GM18870 (cell line): ENCODE measurements at regions not wholly inside any gene's neighbourhood (a gene's known extent, or its start where the extent isn't known, plus 50 kb on each side); places are given as distances from the start of the nearest gene placed in this dataset.
A peak's percentile ranks its signal among the peaks of the same experiment; 100 is the strongest.
"Not testable (repeated sequence)": the region's sequence is repeated elsewhere in the genome, so short reads cannot be mapped to it uniquely, and the experiment has no call there.

ENCODE experiments used
- ATAC-seq: cut with Tn5 transposase; IDR thresholded peaks from one replicate; pipeline ENCODE4 v1.9.1; 2021; ENCODE audit warnings: moderate library complexity; ENCODE audit not compliant: unreplicated experiment

GRCh38 chr6:14386263-14386662 is 268.7 kb downstream of the CD83 start:
- no peak for ATAC-seq

GRCh38 chr6:14386668-14387067 is 269.1 kb downstream of the CD83 start:
- peak; percentile 54 for ATAC-seq

- no peak for ATAC-seq
Observed at GRCh38 chr6:14388371-14388770, 270.8 kb downstream of the CD83 start.

- ATAC-seq: not testable (repeated sequence)
Observed at GRCh38 chr6:14389776-14390175, 272.2 kb downstream of the CD83 start.

- ATAC-seq: no peak
Observed at GRCh38 chr6:14390805-14391204, 273.2 kb downstream of the CD83 start.

GRCh38 chr6:14393910-14394309 is 276.3 kb downstream of the CD83 start:
- ATAC-seq: no peak

- ATAC-seq: no peak
Observed at GRCh38 chr6:14396392-14396791, 278.8 kb downstream of the CD83 start.

- ATAC-seq: no peak
Observed at GRCh38 chr6:14396826-14397517, 279.4 kb downstream of the CD83 start.

GRCh38 chr6:14397518-14397901 is 279.9 kb downstream of the CD83 start:
- ATAC-seq: no peak

GRCh38 chr6:14398953-14399352 is 281.4 kb downstream of the CD83 start:
- ATAC-seq: no peak

- no peak for ATAC-seq
Observed at GRCh38 chr6:14399635-14400034, 282.1 kb downstream of the CD83 start.

GRCh38 chr6:14401246-14401645 is 283.7 kb downstream of the CD83 start:
- no peak for ATAC-seq

GRCh38 chr6:14406614-14407331 is 289.2 kb downstream of the CD83 start:
- ATAC-seq: no peak

GRCh38 chr6:14408446-14408845 is 290.9 kb downstream of the CD83 start:
- ATAC-seq: no peak

GRCh38 chr6:14412026-14412425 is 294.5 kb downstream of the CD83 start:
- ATAC-seq: no peak

- no peak for ATAC-seq
Observed at GRCh38 chr6:14415452-14415851, 297.9 kb downstream of the CD83 start.

GRCh38 chr6:14417377-14417776 is 299.8 kb downstream of the CD83 start:
- no peak for ATAC-seq

GRCh38 chr6:14419224-14419623 is 301.7 kb downstream of the CD83 start:
- ATAC-seq: not testable (repeated sequence)

GRCh38 chr6:14422061-14422460 is 304.5 kb downstream of the CD83 start:
- ATAC-seq: no peak

- no peak for ATAC-seq
Observed at GRCh38 chr6:14422917-14423316, 305.3 kb downstream of the CD83 start.

GRCh38 chr6:14423330-14423729 is 305.8 kb downstream of the CD83 start:
- no peak for ATAC-seq

- no peak for ATAC-seq
Observed at GRCh38 chr6:14423955-14424354, 306.4 kb downstream of the CD83 start.

- ATAC-seq: no peak
Observed at GRCh38 chr6:14425805-14426204, 308.2 kb downstream of the CD83 start.
